H1 (cell line): ENCODE measurements at regions not wholly inside any gene's neighbourhood (a gene's known extent, or its start where the extent isn't known, plus 50 kb on each side); places are given as distances from the start of the nearest gene placed in this dataset.

Experiments used
- CTCF ChIA-PET: fragments of 300-600 bp; sonication (Branson Sonifier 250); formaldehyde crosslinking; loops from one replicate; lab custom pipeline; 2021; ENCODE audit not compliant: partially characterized antibody; lab: Charles Lee
- POLR2A ChIA-PET: fragments of 300-600 bp; sonication (Branson Sonifier 250); formaldehyde crosslinking; loops from one replicate; lab custom pipeline; 2021; ENCODE audit warnings: inconsistent platforms; ENCODE audit not compliant: partially characterized antibody; lab: Charles Lee
- DNase-seq, 2 experiments: peaks; one replicate each; pipeline versions ENCODE4 v3.0.0 to v3.0.0-alpha.2; 2010 to 2022; ENCODE audit warnings: low spot score in 2 of 2, low read depth in 1 of 2, mixed read lengths in 1 of 2
- FAIRE-seq: peaks from 2 replicates; lab custom pipeline; 2011; peaks lifted over from hg19 to GRCh38; lab: Jason Lieb, UNC
- H2AFZ ChIP-seq: 2 replicates; pipeline ENCODE4 v1.8.1; 2012; ENCODE audit warnings: low read length, inconsistent platforms
- H2AK5ac ChIP-seq: 2 replicates; pipeline ENCODE4 v1.6.1; 2013; ENCODE audit warnings: low read depth, low read length
- H2BK120ac ChIP-seq: replicated peaks from 2 replicates; pipeline ENCODE3; 2013; ENCODE audit warnings: low read depth, low read length, inconsistent platforms
- H2BK12ac ChIP-seq: 2 replicates; pipeline ENCODE4 v1.6.1; 2013; ENCODE audit warnings: low read depth, low read length
- H2BK15ac ChIP-seq: 2 replicates; pipeline ENCODE4 v1.6.1; 2013; ENCODE audit warnings: low read length
- H2BK20ac ChIP-seq: 2 replicates; pipeline ENCODE4 v1.6.1; 2013; ENCODE audit warnings: low read length
- H2BK5ac ChIP-seq: 2 replicates; pipeline ENCODE4 v1.6.1; 2013; ENCODE audit warnings: low read depth, low read length
- H3K14ac ChIP-seq: 2 replicates; pipeline ENCODE4 v1.6.1; 2013; ENCODE audit warnings: inconsistent platforms; ENCODE audit not compliant: insufficient read length
- H3K18ac ChIP-seq: 2 replicates; pipeline ENCODE4 v1.6.1; 2013; ENCODE audit warnings: low read length; ENCODE audit errors: extremely low read depth
- H3K23ac ChIP-seq: 2 replicates; pipeline ENCODE4 v1.6.1; 2013; ENCODE audit warnings: inconsistent platforms; ENCODE audit not compliant: insufficient read length
- H3K23me2 ChIP-seq: 2 replicates; pipeline ENCODE4 v1.6.1; 2013; ENCODE audit warnings: low read depth, low read length
- H3K27ac ChIP-seq: 2 replicates; pipeline ENCODE4 v1.6.1; 2011; ENCODE audit warnings: low read depth, low read length, inconsistent platforms
- H3K27me3 ChIP-seq, 4 experiments: replicated peaks in 1 of 4; 1 replicate in 1 of 4; 2 replicates in 3 of 4; pipeline versions ENCODE4 v1.6.1 to v1.8.1; 2011 to 2013; ENCODE audit warnings: low read length in 3 of 4, mild to moderate bottlenecking in 3 of 4, inconsistent platforms in 2 of 4, mixed read lengths in 2 of 4, moderate library complexity in 1 of 4; ENCODE audit not compliant: control insufficient read depth in 3 of 4, insufficient read depth in 3 of 4; ENCODE audit errors: extremely low read depth in 1 of 4
- H3K36me3 ChIP-seq, 4 experiments: 2 replicates each; pipeline versions ENCODE4 v1.6.1 to v1.8.1; 2011 to 2013; ENCODE audit warnings: mild to moderate bottlenecking in 4 of 4, low read length in 3 of 4, moderate library complexity in 2 of 4, control low read depth in 1 of 4, inconsistent platforms in 1 of 4; ENCODE audit not compliant: insufficient read depth in 4 of 4, control insufficient read depth in 2 of 4
- H3K4ac ChIP-seq: replicated peaks from 2 replicates; pipeline ENCODE3; 2013; ENCODE audit warnings: low read length, low read depth, mixed read lengths, inconsistent platforms; ENCODE audit not compliant: insufficient read length
- H3K4me1 ChIP-seq, 4 experiments: replicated peaks in 1 of 4; 1 replicate in 1 of 4; 2 replicates in 3 of 4; pipeline versions ENCODE4 v1.6.1 to v1.8.1; 2011 to 2013; ENCODE audit warnings: low read length in 3 of 4, inconsistent platforms in 2 of 4, mixed read lengths in 1 of 4; ENCODE audit not compliant: insufficient read depth in 4 of 4, control insufficient read depth in 3 of 4
- H3K4me2 ChIP-seq, 2 experiments: 2 replicates each; pipeline versions ENCODE4 v1.6.1 to v1.8.1; 2011 to 2013; ENCODE audit warnings: low read depth in 2 of 2, low read length in 2 of 2, control low read depth in 1 of 2, inconsistent platforms in 1 of 2, mild to moderate bottlenecking in 1 of 2; ENCODE audit not compliant: insufficient read depth in 1 of 2
- H3K4me3 ChIP-seq, 4 experiments: fragments of 200-600, 300-600 bp in 1 of 4; sonication (generic), shearing (Covaris generic), sonication (Bioruptor Twin) in 1 of 4; 2 replicates each; pipeline versions ENCODE4 v1.5.1 to v1.8.1; 2011 to 2016; ENCODE audit warnings: low read length in 4 of 4, low read depth in 3 of 4, control low read depth in 2 of 4, inconsistent platforms in 2 of 4, mild to moderate bottlenecking in 2 of 4, mixed read lengths in 1 of 4, moderate library complexity in 1 of 4; ENCODE audit not compliant: insufficient read depth in 2 of 4; ENCODE audit errors: extremely low read depth in 1 of 4
- H3K56ac ChIP-seq: replicated peaks from 2 replicates; pipeline ENCODE3; 2013; ENCODE audit warnings: low read depth, mild to moderate bottlenecking, mixed read lengths, low read length, inconsistent platforms; ENCODE audit not compliant: insufficient read length
- H3K79me1 ChIP-seq: 2 replicates; pipeline ENCODE4 v1.6.1; 2013; ENCODE audit warnings: low read depth, low read length, control low read depth
- H3K79me2 ChIP-seq, 2 experiments: 2 replicates each; pipeline versions ENCODE4 v1.6.1 to v1.8.1; 2012 to 2013; ENCODE audit warnings: low read length in 2 of 2, mild to moderate bottlenecking in 2 of 2, inconsistent platforms in 1 of 2; ENCODE audit not compliant: insufficient read depth in 2 of 2, control insufficient read depth in 1 of 2
- H3K9ac ChIP-seq, 4 experiments: replicated peaks in 1 of 4; 1 replicate in 1 of 4; 2 replicates in 3 of 4; pipeline versions ENCODE4 v1.6.1 to v1.8.1; 2011 to 2013; ENCODE audit warnings: low read depth in 3 of 4, low read length in 3 of 4, control low read depth in 2 of 4, mild to moderate bottlenecking in 2 of 4, moderate library complexity in 2 of 4, inconsistent platforms in 1 of 4; ENCODE audit errors: extremely low read depth in 1 of 4
- H3K9me3 ChIP-seq, 2 experiments: 2 replicates each; pipeline versions ENCODE4 v1.6.1 to v1.8.1; 2012 to 2013; ENCODE audit warnings: mild to moderate bottlenecking in 2 of 2, moderate library complexity in 2 of 2, control low read depth in 1 of 2, inconsistent platforms in 1 of 2, low read depth in 1 of 2, low read length in 1 of 2, mixed read lengths in 1 of 2; ENCODE audit not compliant: insufficient read depth in 2 of 2
- H4K20me1 ChIP-seq, 2 experiments: replicated peaks in 1 of 2; 2 replicates each; pipeline versions ENCODE3 to v1.8.1; 2011 to 2013; ENCODE audit warnings: inconsistent platforms in 2 of 2, low read length in 2 of 2, mild to moderate bottlenecking in 1 of 2; ENCODE audit not compliant: insufficient read depth in 2 of 2, control insufficient read depth in 1 of 2
- H4K5ac ChIP-seq: 2 replicates; pipeline ENCODE4 v1.6.1; 2013; ENCODE audit warnings: low read length, low read depth, mixed read lengths, inconsistent platforms; ENCODE audit not compliant: insufficient read length
- H4K8ac ChIP-seq: 2 replicates; pipeline ENCODE4 v1.8.0; 2013; ENCODE audit warnings: mild to moderate bottlenecking, moderate library complexity, low read length, inconsistent platforms; ENCODE audit not compliant: insufficient read depth; ENCODE audit errors: extremely low read depth
- H4K91ac ChIP-seq: replicated peaks from 2 replicates; pipeline ENCODE3; 2013; ENCODE audit warnings: low read length, mixed read lengths, inconsistent platforms; ENCODE audit not compliant: insufficient read length
- BACH1 ChIP-seq: IDR thresholded peaks from 2 replicates; pipeline ENCODE4 v1.6.1; 2012; ENCODE audit warnings: low read length, improper control_type of control experiment
- EP300 ChIP-seq, 2 experiments: IDR thresholded peaks; 1 replicate in 1 of 2; 2 replicates in 1 of 2; pipeline ENCODE4 v1.6.1; 2011 to 2012; ENCODE audit warnings: low read depth in 2 of 2, low read length in 2 of 2, mild to moderate bottlenecking in 2 of 2, borderline replicate concordance in 1 of 2, inconsistent platforms in 1 of 2, moderate library complexity in 1 of 2
- HDAC6 ChIP-seq: IDR thresholded peaks from one replicate; pipeline ENCODE4 v1.7.1; 2012; ENCODE audit warnings: low read depth, mild to moderate bottlenecking, inconsistent platforms, low read length, moderate library complexity
- RFX5 ChIP-seq: IDR thresholded peaks from 2 replicates; pipeline ENCODE4 v1.6.1; 2011; ENCODE audit warnings: low read depth, low read length, improper control_type of control experiment, borderline replicate concordance
- SAP30 ChIP-seq: fragments of 300-600 bp; sonication (generic); IDR thresholded peaks from 2 replicates; pipeline ENCODE4 v1.7.1; 2012; ENCODE audit warnings: low read length, moderate library complexity, mild to moderate bottlenecking, inconsistent platforms; ENCODE audit not compliant: insufficient read depth, insufficient replicate concordance
- SIRT6 ChIP-seq: IDR thresholded peaks from one replicate; pipeline ENCODE4 v1.7.1; 2012; ENCODE audit warnings: low read length, inconsistent platforms
- YY1 ChIP-seq: IDR thresholded peaks from 2 replicates; pipeline ENCODE4 v1.6.1; 2011; ENCODE audit warnings: low read depth, mild to moderate bottlenecking, low read length
- ZNF274 ChIP-seq: IDR thresholded peaks from 2 replicates; pipeline ENCODE4 v1.7.0; 2012; ENCODE audit warnings: low read length, borderline replicate concordance; ENCODE audit errors: extremely low read depth
- WGBS, 2 experiments: shearing (Covaris generic) in 1 of 2; methylation state at CpG; one replicate each; pipeline versions ENCODE4 v1.1.6 to v1.1.7; 2013 to 2015; ENCODE audit warnings: low lambda C conversion rate in 2 of 2, mixed read lengths in 2 of 2, inconsistent platforms in 1 of 2, low coverage in 1 of 2, missing lambda C conversion rate in 1 of 2; ENCODE audit not compliant: insufficient replicate concordance in 2 of 2, insufficient coverage in 1 of 2, insufficient read length in 1 of 2; ENCODE audit errors: extremely low coverage in 1 of 2, missing lambda C conversion rate in 1 of 2; 5-methylcytosine and 5-hydroxymethylcytosine counted together

DNA sequence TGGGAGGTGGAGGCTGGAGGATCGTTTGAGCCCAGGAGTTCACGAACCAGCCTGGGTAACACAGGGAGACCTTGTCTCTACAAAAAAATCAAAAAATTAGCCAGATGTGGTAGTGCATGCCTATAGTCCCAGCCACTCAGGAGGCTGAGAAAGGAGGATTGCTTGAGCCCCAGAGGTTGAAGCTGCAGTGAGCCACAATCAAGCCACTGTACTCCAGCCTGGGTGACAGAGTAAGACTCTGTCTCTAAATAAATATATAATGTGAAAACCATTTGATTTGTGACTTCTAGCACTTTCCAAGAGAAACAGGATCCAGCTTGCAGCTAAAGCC lies 459.1 kb downstream of the SOX9 start:
- H3K23ac ChIP-seq = no peak overlapping the region
- H4K8ac ChIP-seq = no peak overlapping the region
- no peaks in the 10 kb centered on the region for H3K27me3 ChIP-seq
- H3K4me3 ChIP-seq = no peak overlapping the region
- no peak overlapping the region for H2BK20ac ChIP-seq
- CTCF ChIA-PET = interaction anchor here (0.7 to 5.8 kb wide), 10 partner anchors 8 to 790 kb away, joined by 3 to 35 read pairs (median 5); no protein-coding TSS in a partner anchor
- H3K4me1 ChIP-seq = peaks cover 0 to 12% (median 9%) of the 10 kb centered on the region in 4 experiments; a peak in 5 of 7 replicates
- H2BK120ac ChIP-seq = no peak overlapping the region
- no peak overlapping the region for H4K91ac ChIP-seq
- H3K36me3 ChIP-seq = no peaks in the 10 kb centered on the region
- no peaks in the 10 kb centered on the region for H4K20me1 ChIP-seq
- H2BK5ac ChIP-seq = no peak overlapping the region
- H3K4me2 ChIP-seq = no peak overlapping the region
- no peaks in the 10 kb centered on the region for H3K23me2 ChIP-seq
- no peak overlapping the region for H3K27ac ChIP-seq
- H3K79me1 ChIP-seq = no peaks in the 10 kb centered on the region
- H4K5ac ChIP-seq = no peak overlapping the region
- TF ChIP-seq ZNF274 = no peak
- no peak for TF ChIP-seq SIRT6
- TF ChIP-seq BACH1 = no peak
- TF ChIP-seq SAP30 = no peak
- no peak for TF ChIP-seq RFX5
- no peak for TF ChIP-seq EP300 (IDR thresholded peaks at IDR 0.05; ENCODE audit: borderline replicate concordance in 1 of 2, low read depth in 2 of 2, low read length in 2 of 2)
- TF ChIP-seq HDAC6 = no peak
- no peak for TF ChIP-seq YY1
- no peak overlapping the region for H3K14ac ChIP-seq
- H2AK5ac ChIP-seq = no peak overlapping the region
- DNase-seq = no peak
- H3K18ac ChIP-seq = no peak overlapping the region
- H3K79me2 ChIP-seq = no peaks in the 10 kb centered on the region
- H2BK15ac ChIP-seq = no peak overlapping the region
- H3K4ac ChIP-seq = no peak overlapping the region
- H3K56ac ChIP-seq = no peak overlapping the region
- 81% methylated on average over 2 of the region's 2 CpGs; no CpG with 5 or more reads in 1 of the 2 experiments for WGBS, 2 experiments
- H3K9me3 ChIP-seq = no peaks in the 10 kb centered on the region; a peak in 1 of 4 replicates
- no peak overlapping the region for H2AFZ ChIP-seq
- no peak overlapping the region for H3K9ac ChIP-seq
- POLR2A ChIA-PET = interaction anchor here (1.6 to 4.1 kb wide), 2 partner anchors 12 to 23 kb away, joined by 5 to 17 read pairs; no protein-coding TSS in a partner anchor
- no peak overlapping the region for H2BK12ac ChIP-seq
- no peak for FAIRE-seq
